Ishikawa (cell line): ENCODE measurements at regions not wholly inside any gene's neighbourhood (a gene's known extent, or its start where the extent isn't known, plus 50 kb on each side); places are given as distances from the start of the nearest gene placed in this dataset.

Experiments used
- CEBPB ChIP-seq: IDR thresholded peaks from 2 replicates; pipeline ENCODE4 v1.6.1; 2012
- CREB1 ChIP-seq: IDR thresholded peaks from 2 replicates; pipeline ENCODE4 v1.6.1; 2012; ENCODE audit warnings: low read depth
- EP300 ChIP-seq: IDR thresholded peaks from 2 replicates; pipeline ENCODE4 v1.6.1; 2012; ENCODE audit warnings: borderline replicate concordance
- RAD21 ChIP-seq: IDR thresholded peaks from 2 replicates; pipeline ENCODE4 v1.6.1; 2012; ENCODE audit warnings: low read depth
- TAF1 ChIP-seq: IDR thresholded peaks from 2 replicates; pipeline ENCODE4 v1.6.1; 2012; ENCODE audit warnings: low read depth, mild to moderate bottlenecking
- YY1 ChIP-seq: IDR thresholded peaks from 2 replicates; pipeline ENCODE4 v1.6.1; 2012; ENCODE audit warnings: low read depth

GRCh38 chr5:120217001-120217400 is 247.1 kb upstream of the PRR16 start:
- no peak for TF ChIP-seq TAF1
- TF ChIP-seq CEBPB = no peak
- no peak for TF ChIP-seq RAD21
- TF ChIP-seq EP300 = no peak
- no peak for TF ChIP-seq CREB1
- no peak for TF ChIP-seq YY1
